Keratinocyte (primary cell): ENCODE measurements at regions not wholly inside any gene's neighbourhood (a gene's known extent, or its start where the extent isn't known, plus 50 kb on each side); places are given as distances from the start of the nearest gene placed in this dataset.

Source experiments
- CTCF ChIP-seq, 3 experiments: IDR thresholded peaks in 1 of 3; conservative IDR thresholded peaks in 1 of 3; optimal IDR thresholded peaks in 1 of 3; 2 replicates in 2 of 3; 3 replicates in 1 of 3; pipeline versions ENCODE3 to v1.5.1; 2011; ENCODE audit warnings: low read length in 3 of 3, mild to moderate bottlenecking in 3 of 3, moderate library complexity in 2 of 3, control low read depth in 1 of 3, inconsistent platforms in 1 of 3; ENCODE audit not compliant: insufficient read depth in 2 of 3; ENCODE audit errors: extremely low read depth in 1 of 3
- EZH2 ChIP-seq: IDR thresholded peaks from one replicate; pipeline ENCODE4 v1.6.1; 2012; ENCODE audit warnings: inconsistent platforms, mild to moderate bottlenecking, low read length, moderate library complexity

- TF ChIP-seq CTCF (optimal IDR thresholded peaks at IDR 0.05 in 1 of 3, IDR thresholded peaks at IDR 0.05 in 1 of 3, conservative IDR thresholded peaks at IDR 0.05 in 1 of 3; ENCODE audit: extremely low read depth in 1 of 3, insufficient read depth in 2 of 3, low read length in 3 of 3): no peak
- TF ChIP-seq EZH2: no peak
Measured at GRCh38 chr10:126770809-126771208, 100.3 kb upstream of the C10orf90 start.
